ENCODE measurements at regions not wholly inside any gene's neighbourhood (a gene's known extent, or its start where the extent isn't known, plus 50 kb on each side); places are given as distances from the start of the nearest gene placed in this dataset.

DNA sequence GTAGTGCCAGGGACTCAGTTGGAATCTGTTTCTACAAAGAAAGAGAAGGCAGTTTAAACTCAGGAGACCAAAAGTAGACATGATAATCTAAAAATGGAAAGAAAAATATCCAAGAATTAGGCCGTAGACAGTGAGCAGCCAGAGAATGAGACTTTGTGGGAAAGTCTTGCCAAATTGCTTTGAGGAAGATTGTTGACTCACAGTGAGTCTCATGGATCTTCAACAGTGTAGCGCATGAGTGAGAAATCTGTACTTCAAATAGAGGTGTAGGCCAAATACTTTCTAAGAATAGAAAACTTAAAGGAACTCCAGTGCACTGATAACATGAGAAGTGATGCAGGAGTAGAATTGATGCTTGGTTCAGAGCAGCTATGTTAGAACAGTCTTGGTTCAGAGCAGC is 284.5 kb downstream of the HTR1B start:
- POLR2A ChIA-PET, result no interaction called here
- CTCF ChIA-PET, result no interaction called here
- Histone ChIP-seq H3K9me3 (ENCODE audit: control insufficient read depth, insufficient read depth, low read depth, low read length) (no peaks in the 10 kb centered on the region), H3K27ac (ENCODE audit: low read length) (peak overlapping the region; percentile 7; the same call in 1 of the 2 replicates), H3K4me3 (ENCODE audit: low read depth in 2 of 2, low read length in 2 of 2) (no peak overlapping the region), H3K36me3 (ENCODE audit: control insufficient read depth, insufficient read depth, low read length) (no peaks in the 10 kb centered on the region), H3K4me1 (ENCODE audit: control insufficient read depth, insufficient read depth, low read length) (peaks cover 5% of the 10 kb centered on the region; the same call in 1 of the 2 replicates), H3K27me3 (ENCODE audit: control insufficient read depth, insufficient read depth, low read length) (no peaks in the 10 kb centered on the region)
- no TSS peak for BruUV-seq (replicated peaks)
- ATAC-seq, result no peak
- in situ Hi-C loops (cut with HindIII; ENCODE audit: low pct_unique_long_range_greater_than_20kb, low sequenced_read_pairs), result no loop called here
- intact Hi-C loops (cut with micrococcal nuclease; ENCODE audit: unreplicated experiment), result no loop called here
- DNase-seq (ENCODE audit: low read depth, low spot score), result no peak
- TF ChIP-seq CTCF (IDR thresholded peaks at IDR 0.05) (no peak), SIN3A (IDR thresholded peaks at IDR 0.05; ENCODE audit: borderline replicate concordance, insufficient read depth, low read depth, low read length) (no peak), POLR2AphosphoS5 (IDR thresholded peaks at IDR 0.05; ENCODE audit: low read depth, low read length) (no peak), TCF7L2 (IDR thresholded peaks at IDR 0.05; ENCODE audit: low read depth, low read length) (no peak)
- TF ChIP-seq, protein P1, sequence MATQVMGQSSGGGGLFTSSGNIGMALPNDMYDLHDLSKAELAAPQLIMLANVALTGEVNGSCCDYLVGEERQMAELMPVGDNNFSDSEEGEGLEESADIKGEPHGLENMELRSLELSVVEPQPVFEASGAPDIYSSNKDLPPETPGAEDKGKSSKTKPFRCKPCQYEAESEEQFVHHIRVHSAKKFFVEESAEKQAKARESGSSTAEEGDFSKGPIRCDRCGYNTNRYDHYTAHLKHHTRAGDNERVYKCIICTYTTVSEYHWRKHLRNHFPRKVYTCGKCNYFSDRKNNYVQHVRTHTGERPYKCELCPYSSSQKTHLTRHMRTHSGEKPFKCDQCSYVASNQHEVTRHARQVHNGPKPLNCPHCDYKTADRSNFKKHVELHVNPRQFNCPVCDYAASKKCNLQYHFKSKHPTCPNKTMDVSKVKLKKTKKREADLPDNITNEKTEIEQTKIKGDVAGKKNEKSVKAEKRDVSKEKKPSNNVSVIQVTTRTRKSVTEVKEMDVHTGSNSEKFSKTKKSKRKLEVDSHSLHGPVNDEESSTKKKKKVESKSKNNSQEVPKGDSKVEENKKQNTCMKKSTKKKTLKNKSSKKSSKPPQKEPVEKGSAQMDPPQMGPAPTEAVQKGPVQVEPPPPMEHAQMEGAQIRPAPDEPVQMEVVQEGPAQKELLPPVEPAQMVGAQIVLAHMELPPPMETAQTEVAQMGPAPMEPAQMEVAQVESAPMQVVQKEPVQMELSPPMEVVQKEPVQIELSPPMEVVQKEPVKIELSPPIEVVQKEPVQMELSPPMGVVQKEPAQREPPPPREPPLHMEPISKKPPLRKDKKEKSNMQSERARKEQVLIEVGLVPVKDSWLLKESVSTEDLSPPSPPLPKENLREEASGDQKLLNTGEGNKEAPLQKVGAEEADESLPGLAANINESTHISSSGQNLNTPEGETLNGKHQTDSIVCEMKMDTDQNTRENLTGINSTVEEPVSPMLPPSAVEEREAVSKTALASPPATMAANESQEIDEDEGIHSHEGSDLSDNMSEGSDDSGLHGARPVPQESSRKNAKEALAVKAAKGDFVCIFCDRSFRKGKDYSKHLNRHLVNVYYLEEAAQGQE (IDR thresholded peaks at IDR 0.05; ENCODE audit: insufficient read depth in 1 of 2, low read depth in 2 of 2, low read length in 1 of 2), result no peak

GRCh38 chr6:77177470-77177869 is 285.8 kb downstream of the HTR1B start:
- no TSS peak for BruUV-seq (replicated peaks)
- ChIA-PET CTCF (no interaction called here), POLR2A (no interaction called here)
- DNase-seq (ENCODE audit: low read depth, low spot score), result no peak
- H3K4me3 ChIP-seq (ENCODE audit: low read depth in 2 of 2, low read length in 2 of 2), result no peak overlapping the region
- no peaks in the 10 kb centered on the region for H3K27me3 ChIP-seq (ENCODE audit: control insufficient read depth, insufficient read depth, low read length)
- intact Hi-C loops (cut with micrococcal nuclease; ENCODE audit: unreplicated experiment) (no loop called here), in situ Hi-C loops (cut with HindIII; ENCODE audit: low pct_unique_long_range_greater_than_20kb, low sequenced_read_pairs) (no loop called here)
- no peak overlapping the region for H3K27ac ChIP-seq (ENCODE audit: low read length)
- no peaks in the 10 kb centered on the region for H3K36me3 ChIP-seq (ENCODE audit: control insufficient read depth, insufficient read depth, low read length)
- no peaks in the 10 kb centered on the region for H3K9me3 ChIP-seq (ENCODE audit: control insufficient read depth, insufficient read depth, low read depth, low read length)
- no peak for TF ChIP-seq POLR2AphosphoS5 (IDR thresholded peaks at IDR 0.05; ENCODE audit: low read depth, low read length)
- no peak for TF ChIP-seq TCF7L2 (IDR thresholded peaks at IDR 0.05; ENCODE audit: low read depth, low read length)
- TF ChIP-seq SIN3A (IDR thresholded peaks at IDR 0.05; ENCODE audit: borderline replicate concordance, insufficient read depth, low read depth, low read length), result no peak
- TF ChIP-seq, protein P1 (IDR thresholded peaks at IDR 0.05; ENCODE audit: insufficient read depth in 1 of 2, low read depth in 2 of 2, low read length in 1 of 2), result no peak
- TF ChIP-seq CTCF (IDR thresholded peaks at IDR 0.05), result no peak
- H3K4me1 ChIP-seq (ENCODE audit: control insufficient read depth, insufficient read depth, low read length), result peaks cover 5% of the 10 kb centered on the region; the same call in 1 of the 2 replicates
- no peak for ATAC-seq

Data from Panc1 (cell line).